HepG2 (cell line): ENCODE measurements at regions not wholly inside any gene's neighbourhood (a gene's known extent, or its start where the extent isn't known, plus 50 kb on each side); places are given as distances from the start of the nearest gene placed in this dataset.
"Not testable (repeated sequence)": the region's sequence is repeated elsewhere in the genome, so short reads cannot be mapped to it uniquely, and the experiment has no call there.

Source experiments
- ATAC-seq: fragments of 200-7000 bp; cut with Tn5 transposase; 3 replicates; pipeline ENCODE4 v1.9.1; 2020; ENCODE audit warnings: mild to moderate bottlenecking, moderate library complexity
- BruUV-seq: library from RNA; stranded (reverse); fragments of 400-500 nt; replicated peaks from 2 replicates; lab custom pipeline; 2021; lab: Mats Ljungman, UMichigan
- CTCF ChIA-PET: fragments of 300-600 bp; formaldehyde crosslinking; extraction: SDS; loops from one replicate; lab custom pipeline; 2021; ENCODE audit warnings: low total read pairs, inconsistent platforms, low intra/inter-chr PET ratio; lab: Yijun Ruan, JAX
- POLR2A ChIA-PET: fragments of 350-600 bp; sonication (Branson Sonifier 250); formaldehyde crosslinking; loops from one replicate; lab custom pipeline; 2020; ENCODE audit warnings: antibody characterized with exemption, inconsistent platforms; lab: Yijun Ruan, JAX
- DNase-seq: peaks from one replicate; pipeline ENCODE4 v3.0.0-alpha.2; 2015; ENCODE audit warnings: low spot score
- FAIRE-seq: peaks from 3 replicates; lab custom pipeline; 2011; peaks lifted over from hg19 to GRCh38; lab: Jason Lieb, UNC
- H2AFZ ChIP-seq: one replicate; pipeline ENCODE4 v1.6.1; 2011; ENCODE audit warnings: low read length, inconsistent platforms
- H3K27ac ChIP-seq: fragments of 300-600 bp; 3 replicates; pipeline ENCODE4 v1.8.0; 2011; ENCODE audit warnings: mixed run types, mild to moderate bottlenecking, mixed read lengths, low read length, inconsistent platforms; ENCODE audit not compliant: insufficient read depth; ENCODE audit errors: extremely low read length
- H3K27me3 ChIP-seq, 2 experiments: fragments of 200-600 bp in 1 of 2; 2 replicates in 1 of 2; 3 replicates in 1 of 2; pipeline versions ENCODE4 v1.6.0 to v1.8.0; 2011; ENCODE audit warnings: low read length in 2 of 2, mild to moderate bottlenecking in 2 of 2, moderate library complexity in 2 of 2, inconsistent platforms in 1 of 2; ENCODE audit not compliant: insufficient read depth in 2 of 2, control insufficient read depth in 1 of 2
- H3K36me3 ChIP-seq, 2 experiments: fragments of 200-600 bp in 1 of 2; replicated peaks in 1 of 2; 2 replicates in 1 of 2; 3 replicates in 1 of 2; pipeline versions ENCODE4 v1.5.1 to v1.8.0; 2011; ENCODE audit warnings: low read length in 2 of 2, inconsistent platforms in 1 of 2; ENCODE audit not compliant: insufficient read depth in 2 of 2, control insufficient read depth in 1 of 2
- H3K4me1 ChIP-seq: 2 replicates; pipeline ENCODE4 v1.5.1; 2012; ENCODE audit warnings: low read length, inconsistent platforms; ENCODE audit not compliant: insufficient read depth
- H3K4me2 ChIP-seq: 2 replicates; pipeline ENCODE4 v1.6.0; 2011; ENCODE audit warnings: low read depth, low read length, inconsistent platforms
- H3K4me3 ChIP-seq, 3 experiments: fragments of 200-600 bp in 1 of 3; sonication (generic), shearing (Covaris generic) in 1 of 3; replicated peaks in 1 of 3; 2 replicates each; pipeline ENCODE4 v1.5.1; 2011 to 2016; ENCODE audit warnings: low read length in 3 of 3, inconsistent platforms in 2 of 3, low read depth in 2 of 3, mild to moderate bottlenecking in 2 of 3, control low read depth in 1 of 3, mixed read lengths in 1 of 3; ENCODE audit not compliant: insufficient read depth in 1 of 3
- H3K79me2 ChIP-seq: one replicate; pipeline ENCODE4 v1.6.1; 2011; ENCODE audit warnings: low read length, inconsistent platforms; ENCODE audit not compliant: insufficient read depth
- H3K9ac ChIP-seq: 2 replicates; pipeline ENCODE4 v1.6.0; 2011; ENCODE audit warnings: mild to moderate bottlenecking, low read depth, low read length, inconsistent platforms; ENCODE audit not compliant: insufficient read depth
- H3K9me3 ChIP-seq: 2 replicates; pipeline ENCODE4 v1.5.1; 2012; ENCODE audit warnings: mild to moderate bottlenecking, low read length
- H4K20me1 ChIP-seq: 2 replicates; pipeline ENCODE4 v1.6.0; 2011; ENCODE audit warnings: inconsistent platforms, mild to moderate bottlenecking, low read length, moderate library complexity; ENCODE audit not compliant: insufficient read depth
- MAFK ChIP-seq, 2 experiments: IDR thresholded peaks in 1 of 2; conservative IDR thresholded peaks in 1 of 2; 2 replicates each; pipeline ENCODE4 v1.6.1; 2011; ENCODE audit warnings: improper control_type of control experiment in 2 of 2, low read length in 2 of 2
- XBP1 ChIP-seq: sonication (generic); formaldehyde crosslinking; IDR thresholded peaks from 2 replicates; pipeline ENCODE4 v1.5.0; 2020; ENCODE audit warnings: missing genetic modification reagents
- ZNF138 ChIP-seq: sonication (generic); formaldehyde crosslinking; IDR thresholded peaks from 2 replicates; pipeline ENCODE4 v1.5.0; 2020; ENCODE audit warnings: mild to moderate bottlenecking, low read depth, missing genetic modification reagents
- ZNF44 ChIP-seq: sonication (generic); formaldehyde crosslinking; IDR thresholded peaks from 2 replicates; pipeline ENCODE4 v1.5.1; 2020; ENCODE audit warnings: mild to moderate bottlenecking, missing genetic modification reagents
- WGBS: methylation state at CpG from one replicate; pipeline ENCODE4 v1.1.6; 2017; ENCODE audit warnings: low lambda C conversion rate; 5-methylcytosine and 5-hydroxymethylcytosine counted together
- in situ Hi-C: cut with HindIII; loops from 2 replicates; pipeline ENCODE4 v1.10.0; 2017; ENCODE audit warnings: low pct_unique_long_range_greater_than_20kb; ENCODE audit not compliant: extremely low pct_ligation_motif_present
- intact Hi-C: fragments of 100-400 bp; cut with micrococcal nuclease; formaldehyde crosslinking; loops from one replicate; pipeline ENCODE4 v1.10.0; 2022; ENCODE audit not compliant: unreplicated experiment

DNA sequence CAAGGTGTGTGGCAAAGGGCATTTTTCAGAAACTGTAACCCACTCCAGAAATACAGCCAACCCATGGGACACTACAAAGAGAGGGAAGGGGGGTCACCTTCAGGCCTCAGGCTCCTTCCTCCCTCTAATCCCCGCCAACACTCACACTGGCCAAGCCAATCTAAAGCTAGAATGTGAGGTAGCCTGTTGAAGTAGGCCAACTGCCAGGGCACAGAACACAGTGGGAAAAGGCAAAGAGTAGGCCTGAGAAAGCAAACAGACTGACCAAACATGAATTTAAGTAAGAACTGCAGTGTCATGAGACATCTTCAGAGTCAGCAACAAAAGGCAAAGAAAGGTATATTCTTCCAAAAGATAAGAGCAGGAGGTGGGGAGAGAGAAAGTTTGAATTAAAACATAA lies 289.0 kb downstream of the HNRNPD start:
- no peak for ATAC-seq
- Histone ChIP-seq H3K79me2 (no peaks in the 10 kb centered on the region), H3K4me2 (no peak overlapping the region), H2AFZ (no peak overlapping the region), H4K20me1 (no peaks in the 10 kb centered on the region)
- CTCF ChIA-PET = no interaction called here
- intact Hi-C loops (no loop called here), in situ Hi-C loops (no loop called here)
- TF ChIP-seq ZNF44 (CRISPR knock-in tag) (no peak), MAFK (conservative IDR thresholded peaks at IDR 0.05 in 1 of 2, IDR thresholded peaks at IDR 0.05 in 1 of 2; ENCODE audit: low read length in 2 of 2) (peak in 1 of 2 experiments; percentile 43; a peak in 1 of 4 replicates), XBP1 (CRISPR knock-in tag) (no peak), ZNF138 (no peak)
- TF ChIP-seq, all 625 proteins: peak for 1
- 0% methylated on average over 1 of the region's 1 CpG for WGBS
- FAIRE-seq = no peak
- H3K9me3 ChIP-seq = no peaks in the 10 kb centered on the region
- no peak overlapping the region for H3K27ac ChIP-seq
- POLR2A ChIA-PET = no interaction called here
- no peaks in the 10 kb centered on the region for H3K27me3 ChIP-seq
- H3K4me1 ChIP-seq = no peaks in the 10 kb centered on the region
- no peak overlapping the region for H3K4me3 ChIP-seq
- DNase-seq = no peak
- no TSS peak for BruUV-seq
- H3K9ac ChIP-seq = no peak overlapping the region
- no peaks in the 10 kb centered on the region for H3K36me3 ChIP-seq

DNA sequence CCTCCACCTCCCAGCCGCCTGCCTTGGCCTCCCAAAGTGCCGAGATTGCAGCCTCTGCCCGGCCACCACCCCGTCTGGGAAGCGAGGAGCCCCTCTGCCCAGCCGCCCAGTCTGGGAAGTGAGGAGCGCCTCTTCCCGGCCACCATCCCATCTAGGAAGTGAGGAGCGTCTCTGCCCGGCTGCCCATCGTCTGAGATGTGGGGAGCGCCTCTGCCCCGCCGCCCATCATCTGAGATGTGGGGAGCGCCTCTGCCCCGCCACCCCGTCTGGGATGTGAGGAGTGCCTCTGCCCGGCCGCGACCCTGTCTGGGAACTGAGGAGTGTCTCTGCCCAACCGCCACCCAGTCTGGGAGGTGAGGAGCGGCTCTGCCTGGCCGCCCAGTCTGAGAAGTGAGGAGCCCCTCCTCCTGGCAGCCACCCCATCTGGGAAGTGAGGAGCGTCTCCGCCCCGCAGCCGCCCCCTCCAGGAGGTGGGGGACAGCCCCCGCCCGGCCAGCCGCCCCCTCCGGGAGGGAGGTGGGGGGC lies 296.3 kb downstream of the HNRNPD start:
- CTCF ChIA-PET, intact Hi-C loops, H3K79me2 ChIP-seq, BruUV-seq, H3K27me3 ChIP-seq, H3K36me3 ChIP-seq, DNase-seq, H2AFZ ChIP-seq, H3K27ac ChIP-seq, H3K9ac ChIP-seq, POLR2A ChIA-PET, H3K4me2 ChIP-seq, H3K4me1 ChIP-seq, in situ Hi-C loops, ATAC-seq, H3K4me3 ChIP-seq, H3K9me3 ChIP-seq, H4K20me1 ChIP-seq, FAIRE-seq: not testable (repeated sequence)
- WGBS = 66% methylated on average over 15 of the region's 31 CpGs
